ENCODE measurements at regions not wholly inside any gene's neighbourhood (a gene's known extent, or its start where the extent isn't known, plus 50 kb on each side); places are given as distances from the start of the nearest gene placed in this dataset.
"Not testable (repeated sequence)": the region's sequence is repeated elsewhere in the genome, so short reads cannot be mapped to it uniquely, and the experiment has no call there.

DNA sequence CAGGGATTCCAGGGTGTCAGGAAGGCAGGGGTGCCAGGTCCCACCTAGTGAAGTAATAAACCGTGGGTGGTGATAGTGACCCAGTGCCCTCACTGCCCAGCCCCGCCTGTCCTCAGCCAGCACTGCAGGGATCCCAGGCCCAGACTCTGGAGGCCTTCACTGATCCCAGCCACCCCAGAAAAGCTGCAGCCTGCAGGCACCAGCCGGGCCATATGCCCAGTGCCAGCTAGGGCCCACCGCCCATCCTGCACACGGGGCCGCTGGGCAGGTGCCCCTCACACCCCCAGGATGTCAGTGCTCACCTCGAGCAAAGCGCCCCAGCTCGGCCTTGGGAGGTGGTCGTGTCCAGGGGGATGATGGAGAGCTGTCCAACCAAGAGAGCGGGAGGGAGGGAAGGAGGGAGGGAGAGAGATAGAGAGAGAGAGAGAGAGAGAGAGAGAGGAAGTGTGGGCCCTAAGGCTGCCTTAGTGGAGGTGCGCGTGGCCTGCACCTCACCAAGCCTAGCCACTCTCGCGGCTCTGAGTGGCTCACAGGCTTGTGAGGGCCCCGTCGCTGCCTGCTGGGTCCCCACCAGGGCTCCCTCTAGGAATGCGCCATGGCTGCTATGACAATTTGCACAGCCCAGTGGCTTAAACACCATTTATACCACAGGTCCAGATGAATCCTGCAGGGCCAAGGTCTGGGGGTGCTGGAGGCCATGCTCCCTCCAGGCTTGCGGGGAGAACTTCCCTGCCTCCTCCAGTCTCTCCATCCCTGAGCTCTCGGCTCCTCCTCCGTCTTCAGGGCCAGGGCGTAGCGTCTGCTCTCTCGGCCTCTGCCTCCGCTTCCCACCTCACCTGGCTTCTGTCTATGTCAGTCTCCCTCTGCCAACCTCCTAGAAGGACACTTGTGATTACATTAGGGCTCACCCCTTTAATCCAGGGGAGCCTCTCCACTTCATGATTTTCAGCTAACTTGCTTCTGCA lies 401.0 kb downstream of the TMEM121 start:
- no peak for DNase-seq

DNA sequence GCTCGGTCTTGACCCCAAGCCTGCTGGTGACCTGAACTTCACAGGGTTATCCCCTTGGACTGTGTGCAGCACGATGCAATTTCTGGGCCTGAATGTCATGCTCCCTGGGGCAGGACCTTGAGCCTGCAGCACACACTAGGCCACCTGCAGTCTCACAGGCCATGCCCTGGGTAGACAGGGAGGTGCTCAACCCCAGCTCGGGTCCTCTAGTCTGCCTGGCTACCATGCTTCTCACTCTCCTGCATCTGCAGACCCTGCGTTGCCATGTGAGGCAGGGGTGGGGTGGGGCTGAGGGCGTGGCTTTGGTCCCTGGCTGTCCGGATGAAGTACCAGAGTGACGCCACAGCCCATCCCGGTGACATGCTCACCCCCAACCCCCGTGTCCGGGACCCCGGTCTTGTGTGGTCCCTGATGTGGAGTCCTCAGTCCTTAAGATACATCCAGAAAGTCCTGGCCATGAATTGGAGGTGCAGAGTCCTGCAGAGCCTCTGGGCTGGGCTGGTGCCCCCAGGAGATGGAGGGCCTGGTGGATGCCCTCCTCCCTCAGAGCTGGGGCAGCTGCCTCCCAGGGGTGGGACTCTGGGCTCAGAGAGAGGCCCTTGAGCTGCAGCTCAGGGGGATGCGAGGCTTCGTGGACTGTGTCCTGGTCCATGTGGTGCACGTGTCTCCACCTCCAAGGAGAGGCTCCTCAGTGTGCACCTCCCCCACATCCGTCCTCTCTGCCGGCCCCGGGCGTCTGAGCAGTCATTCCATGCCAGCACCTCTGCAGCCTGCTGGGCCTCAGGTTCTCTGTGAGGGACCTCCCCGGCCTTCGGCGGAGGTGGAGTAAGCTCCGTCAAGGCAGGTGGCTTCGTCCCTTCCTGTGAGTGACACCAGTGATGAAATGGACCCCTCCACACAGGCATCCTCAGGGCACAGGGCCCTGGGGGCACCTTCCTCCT lies 402.1 kb downstream of the TMEM121 start:
- not testable (repeated sequence) for DNase-seq

DNA sequence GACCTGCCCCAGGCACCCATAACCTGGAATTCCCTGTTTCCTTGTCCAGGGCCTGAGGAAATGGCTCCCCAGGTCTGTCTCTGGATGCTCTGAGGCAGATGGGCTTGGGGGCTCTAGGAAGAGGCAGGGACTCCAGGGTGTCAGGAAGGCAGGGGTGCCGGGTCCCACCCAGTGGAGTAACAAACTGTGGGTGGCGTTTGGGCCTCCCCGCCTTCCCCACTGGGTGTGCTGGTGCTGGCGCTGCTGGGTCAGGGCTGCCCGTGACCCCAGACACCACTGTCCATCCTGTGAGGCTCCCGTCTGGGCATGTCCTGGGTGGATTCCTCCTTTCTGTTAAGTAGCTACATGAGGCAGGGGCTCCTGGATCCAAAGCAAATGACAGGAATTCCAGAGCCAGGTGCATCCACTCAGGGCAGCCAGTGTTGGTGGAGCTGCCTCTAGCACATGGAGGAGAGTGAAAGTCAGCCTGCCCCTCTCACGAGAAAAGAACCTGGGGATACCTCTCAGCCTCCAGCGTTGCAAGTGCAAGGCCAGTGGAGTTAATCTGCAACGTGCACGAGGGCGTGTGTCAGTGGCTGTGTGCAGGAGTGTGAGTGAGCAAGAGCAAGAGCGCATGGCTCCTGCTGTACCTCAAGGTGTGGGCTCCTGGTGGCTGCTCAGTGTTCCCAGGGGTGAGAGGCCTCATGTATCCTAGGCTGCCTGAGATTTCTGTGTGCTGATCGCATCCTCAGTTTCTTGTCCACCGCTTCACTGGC lies 403.1 kb downstream of the TMEM121 start:
- DNase-seq: no peak

DNA sequence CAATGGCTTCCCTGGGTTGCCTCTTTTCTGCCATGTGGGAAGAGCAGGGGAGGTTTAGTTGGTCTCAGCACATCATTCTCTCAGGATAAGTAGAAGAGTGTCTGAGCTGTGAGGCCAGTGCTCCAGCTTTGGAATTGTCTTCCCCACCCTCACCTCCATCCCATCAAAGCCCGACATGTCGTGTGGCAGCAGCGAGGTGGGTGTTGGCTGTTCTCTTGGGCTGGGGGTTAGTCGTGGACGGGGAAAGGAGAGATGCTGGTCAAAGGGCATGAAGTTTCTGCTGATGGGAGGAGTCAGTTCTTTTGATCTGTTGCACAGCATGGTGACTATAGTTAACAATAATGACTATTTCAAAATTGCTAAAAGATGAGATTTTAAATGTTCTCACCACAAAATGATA lies 404.2 kb downstream of the TMEM121 start:
- DNase-seq: no peak

DNA sequence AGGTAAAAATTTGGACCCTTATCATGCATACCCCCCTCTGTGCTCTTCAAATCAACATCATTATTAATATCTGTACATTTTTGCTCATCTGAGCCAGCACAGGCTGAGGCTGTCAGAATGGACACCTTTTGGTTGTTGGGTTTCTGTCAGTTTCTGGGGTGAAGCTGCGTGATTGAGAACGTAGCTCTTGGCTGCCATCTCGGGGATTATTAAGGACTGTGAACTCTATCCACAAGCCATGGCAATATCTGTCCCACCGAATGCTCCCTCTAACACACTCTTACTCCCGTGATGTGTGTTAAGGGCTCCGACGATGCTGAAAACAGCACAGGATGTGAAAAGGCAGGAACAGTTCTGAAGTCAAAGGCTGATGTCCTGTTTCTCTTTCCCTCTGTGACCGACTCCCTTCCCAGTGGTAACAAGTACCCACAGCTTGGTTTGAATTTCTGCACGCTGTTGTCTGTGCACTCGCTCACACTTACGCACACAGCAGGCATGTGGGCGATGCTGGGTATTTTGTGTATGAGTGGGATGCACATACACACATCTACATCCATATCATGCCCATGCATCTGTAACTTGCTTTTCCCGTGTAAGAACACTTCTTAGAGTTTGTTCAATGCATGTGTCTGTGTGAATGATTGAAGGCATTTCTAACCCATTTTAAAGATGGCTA lies 405.6 kb downstream of the TMEM121 start:
- DNase-seq: no peak

DNA sequence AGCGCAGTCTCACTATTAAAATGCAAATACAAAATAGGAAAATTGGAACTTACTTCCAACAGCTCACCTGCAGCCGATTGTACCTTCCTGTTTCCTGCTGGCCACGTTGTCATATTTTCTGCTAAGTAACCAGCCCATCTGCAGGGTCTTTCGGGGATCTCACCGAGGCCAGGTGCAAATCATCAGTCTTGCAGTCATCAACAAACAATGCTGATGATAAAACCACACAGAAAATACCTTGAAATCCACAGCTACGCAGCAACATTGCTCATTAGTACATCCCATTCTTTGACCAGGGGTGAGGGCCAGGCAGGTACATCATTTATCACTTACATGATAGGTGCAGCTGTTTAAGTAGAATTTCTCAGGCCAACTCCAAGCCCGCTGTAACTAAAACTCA lies 406.9 kb downstream of the TMEM121 start:
- DNase-seq: no peak

DNA sequence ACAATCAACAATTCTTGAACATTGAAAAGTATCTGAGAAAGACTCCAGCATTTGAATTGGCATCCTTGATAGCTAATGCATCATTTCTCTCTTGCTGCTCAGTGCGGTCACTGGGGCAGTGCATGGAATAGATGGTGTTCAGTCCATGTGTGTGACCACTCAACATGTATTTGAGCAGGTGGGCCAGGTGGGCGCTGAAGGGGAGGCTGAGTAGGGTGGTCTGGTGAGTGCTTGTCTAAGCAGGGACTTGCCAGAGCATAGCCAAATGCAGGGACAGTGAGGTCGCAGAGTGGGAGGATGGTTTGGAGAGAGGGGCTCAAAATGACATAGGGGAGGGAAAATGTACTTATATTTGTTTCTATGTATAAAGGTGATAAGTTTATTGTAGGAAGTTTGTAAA lies 409.0 kb downstream of the TMEM121 start:
- no peak for DNase-seq

DNA sequence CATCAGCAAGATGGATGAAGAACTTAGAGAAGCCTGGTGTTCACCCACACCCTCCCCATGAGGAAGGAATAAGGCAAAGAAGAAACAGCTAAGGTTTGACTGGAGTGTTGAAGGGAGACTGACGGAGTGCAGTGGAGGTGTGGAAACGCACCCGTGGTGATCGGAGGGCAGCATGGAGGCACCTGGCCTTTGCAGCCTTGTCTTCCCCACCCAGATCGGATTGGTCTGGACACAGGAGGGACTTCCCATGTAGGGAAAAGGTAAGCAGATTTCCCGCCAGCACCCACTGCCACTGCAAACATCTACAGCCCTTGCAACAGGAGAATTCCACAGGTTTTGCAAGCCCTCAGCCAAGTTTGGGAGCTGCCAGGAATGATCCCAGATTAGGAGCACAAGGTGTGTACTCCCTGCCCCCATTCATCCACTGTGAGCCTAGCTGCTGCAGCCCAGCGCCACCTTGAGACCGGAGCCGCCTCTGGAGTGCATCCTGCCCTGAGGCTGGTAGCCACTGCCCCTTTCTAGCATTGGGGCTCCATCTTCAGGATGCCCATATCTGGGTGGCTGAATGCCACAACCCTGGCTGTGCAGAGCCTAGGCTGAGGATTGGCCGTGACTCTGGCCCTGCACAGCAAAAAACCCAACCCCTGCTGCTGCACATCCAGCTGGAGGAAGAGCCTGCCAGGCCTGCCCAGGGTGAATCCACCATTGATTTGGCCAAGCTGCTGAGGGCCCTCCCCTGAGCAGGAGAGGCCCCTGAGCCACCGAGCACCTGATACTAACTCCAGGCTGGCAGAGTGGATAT lies 411.1 kb downstream of the TMEM121 start:
- DNase-seq: no peak

DNA sequence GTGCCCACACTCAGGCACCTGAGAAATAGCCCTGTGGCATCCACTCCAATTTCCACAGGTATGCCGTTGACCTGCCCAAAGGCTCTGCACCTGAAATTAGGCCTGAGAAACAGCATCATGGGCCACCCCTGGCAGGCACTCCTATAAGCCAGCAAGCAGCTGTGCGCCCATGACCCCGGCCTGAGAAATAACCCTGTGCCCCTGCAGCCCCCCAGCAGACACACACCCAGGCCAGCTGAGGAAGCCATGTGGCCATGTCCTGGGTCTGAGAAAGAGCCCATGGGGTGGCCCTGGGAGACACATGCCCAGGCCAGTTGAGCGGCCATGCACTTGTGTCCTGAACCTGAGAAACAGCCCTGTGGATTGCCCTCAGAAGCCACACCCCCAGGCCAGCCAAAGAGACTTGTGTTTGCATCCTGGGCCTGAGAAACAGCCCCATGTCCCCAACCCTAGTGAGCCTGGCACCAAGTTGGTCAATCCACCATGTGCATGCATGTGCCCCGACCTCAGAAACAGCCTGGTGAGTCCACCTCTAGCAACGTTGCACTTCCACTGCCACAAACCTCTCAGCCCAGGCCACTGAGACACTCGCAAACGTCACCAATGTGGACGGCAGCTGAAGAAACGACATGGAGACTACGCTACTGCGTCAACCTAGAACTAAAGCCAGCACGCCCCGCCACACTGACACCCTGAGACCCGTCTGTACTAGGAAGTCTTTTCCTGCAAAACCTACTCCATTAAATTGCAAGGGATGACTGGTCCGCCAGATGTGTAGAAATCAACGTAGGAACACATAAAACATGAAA lies 411.9 kb downstream of the TMEM121 start:
- DNase-seq: no peak

DNA sequence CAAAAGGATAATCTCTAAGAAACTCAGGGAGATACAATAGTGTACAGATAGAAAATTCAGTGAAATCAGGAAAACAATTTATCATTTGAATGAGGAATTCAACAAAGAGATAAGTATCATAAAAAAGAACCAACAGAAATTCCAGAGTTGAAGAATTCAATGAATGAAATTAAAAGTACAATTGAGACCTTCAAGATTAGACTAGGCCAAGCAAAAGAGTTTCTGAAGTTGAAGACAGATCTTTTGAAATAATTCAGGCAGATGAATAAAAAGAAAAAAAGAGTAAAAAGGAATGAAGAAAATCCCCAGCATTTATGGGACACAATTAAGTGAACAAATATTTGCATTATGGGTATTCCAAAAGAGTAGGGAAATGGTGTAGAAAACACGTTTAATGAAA lies 412.6 kb downstream of the TMEM121 start:
- DNase-seq: no peak

DNA sequence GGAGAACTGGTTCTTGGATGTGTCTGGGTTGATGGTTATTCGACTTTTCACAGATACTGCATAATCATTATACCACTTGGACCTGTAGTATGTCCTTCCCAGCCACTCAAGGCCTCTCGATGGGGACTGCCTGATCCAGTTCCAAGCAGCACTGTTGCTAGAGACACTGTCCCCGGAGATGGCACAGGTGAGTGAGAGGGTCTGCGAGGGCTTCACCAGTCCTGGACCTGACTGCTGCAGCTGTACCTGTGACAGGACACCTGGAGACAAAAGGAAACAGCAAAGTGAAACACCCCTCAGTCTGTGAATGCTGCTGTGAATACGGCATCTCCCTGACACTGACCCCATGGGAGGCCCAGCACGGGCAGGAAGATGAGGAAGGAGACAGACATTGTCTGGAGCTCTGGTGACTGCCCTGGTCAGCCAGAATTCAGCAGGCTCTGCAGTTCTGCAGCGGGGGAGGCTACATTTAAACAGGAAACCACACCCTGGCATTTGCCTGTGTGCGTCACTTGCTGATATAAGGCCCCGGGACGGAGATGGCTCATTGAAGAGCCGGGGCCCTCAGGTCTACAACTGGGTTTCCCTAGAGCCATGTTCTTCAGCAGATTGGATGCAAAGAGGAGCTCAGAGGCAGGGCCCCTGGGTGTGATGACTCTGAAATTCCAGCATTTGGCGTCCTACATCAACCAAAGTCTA lies 413.6 kb downstream of the TMEM121 start:
- DNase-seq: no peak

DNA sequence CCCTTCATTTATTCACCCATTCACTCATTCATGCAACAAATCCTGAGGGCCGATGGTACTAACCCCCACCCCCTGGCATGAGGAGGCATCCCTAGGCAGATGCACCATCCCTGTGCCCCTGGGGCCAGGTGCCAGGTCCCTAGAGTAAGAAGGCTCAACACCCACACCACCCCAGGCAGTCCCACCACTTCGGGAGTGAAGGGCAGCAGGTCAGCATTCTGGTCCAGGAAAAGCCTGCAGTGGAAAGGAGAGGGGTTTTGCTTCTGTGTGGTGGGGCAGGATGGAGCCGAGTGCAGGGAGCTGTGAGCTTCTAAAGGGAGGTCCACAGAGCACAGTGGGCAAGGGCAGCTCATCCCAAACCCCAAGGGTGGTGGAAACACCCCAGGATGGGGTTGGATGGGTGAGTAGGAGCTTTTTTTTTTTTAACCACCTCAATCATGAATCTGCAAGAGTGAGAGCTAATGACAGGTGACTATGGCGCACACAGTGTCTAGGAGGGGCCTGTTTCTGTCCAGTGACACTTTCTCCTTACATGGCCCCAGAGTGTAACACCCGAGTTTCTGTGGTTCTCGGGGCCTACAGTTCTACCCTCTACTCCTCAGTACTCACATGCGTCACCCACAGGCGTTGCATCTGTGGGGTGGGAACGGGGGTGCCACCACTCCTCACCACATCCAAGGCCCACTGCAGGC lies 414.3 kb downstream of the TMEM121 start:
- DNase-seq: no peak

DNA sequence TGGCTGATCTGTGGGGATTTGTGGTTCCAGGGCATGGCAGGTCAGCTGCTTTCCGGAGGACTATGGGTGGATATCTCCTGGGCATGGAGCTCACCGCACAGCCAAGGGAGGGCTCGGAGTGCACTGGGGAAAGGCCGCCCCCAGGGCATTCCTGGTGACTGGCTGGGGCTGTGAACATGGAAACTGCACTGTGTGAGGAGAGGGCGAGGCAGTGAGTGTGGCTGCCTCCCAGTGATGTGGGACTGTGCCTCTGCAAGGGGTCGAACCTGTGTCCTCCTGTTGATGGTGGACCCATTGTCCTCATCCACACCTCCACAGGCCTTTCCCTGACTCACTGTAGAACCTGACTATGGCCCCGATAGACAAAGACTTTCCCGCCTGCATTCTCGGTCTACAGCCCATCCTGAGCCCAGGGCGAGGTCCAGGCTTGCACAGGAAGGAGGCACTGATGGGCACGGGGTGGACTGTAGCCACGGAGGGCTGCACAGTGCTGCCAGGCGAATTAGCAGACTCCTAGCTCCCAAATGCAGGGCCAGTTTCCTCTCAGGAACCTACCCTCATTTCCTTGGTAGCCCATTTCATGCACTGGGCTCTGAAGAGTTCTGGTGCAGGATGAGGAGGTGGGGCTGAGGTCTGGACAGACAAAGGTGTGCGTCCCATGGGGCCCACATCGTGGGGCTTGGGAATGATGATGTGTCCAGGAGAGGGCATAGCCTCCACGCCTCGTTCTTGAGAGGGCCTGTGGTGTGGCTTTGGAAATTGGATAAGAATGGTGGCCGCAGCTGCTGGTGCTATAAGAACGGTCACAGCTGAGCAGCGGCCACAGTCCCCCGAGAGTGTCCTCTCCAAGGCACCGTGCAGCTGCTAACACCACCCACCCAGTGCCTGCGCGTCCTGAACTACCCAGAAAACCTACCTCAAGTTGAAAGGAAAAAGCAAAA lies 415.1 kb downstream of the TMEM121 start:
- no peak for DNase-seq

DNA sequence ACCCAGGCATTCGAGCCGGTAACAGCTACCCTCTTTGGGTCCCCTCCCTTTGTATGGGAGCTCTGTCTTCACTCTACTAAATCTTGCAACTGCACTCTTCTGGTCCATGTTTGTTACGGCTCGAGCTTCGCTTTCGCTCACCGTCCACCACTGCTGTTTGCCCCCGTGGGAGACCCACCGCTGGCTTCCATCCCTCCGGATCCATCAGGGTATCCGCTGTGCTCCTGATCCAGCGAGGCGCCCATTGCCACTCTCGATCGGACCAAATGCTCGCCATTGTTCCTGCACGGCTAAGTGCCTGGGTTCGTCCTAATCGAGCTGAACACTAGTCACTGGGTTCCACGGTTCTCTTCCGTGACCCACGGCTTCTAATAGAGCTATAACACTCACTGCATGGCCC lies 416.3 kb downstream of the TMEM121 start:
- DNase-seq: not testable (repeated sequence)

DNA sequence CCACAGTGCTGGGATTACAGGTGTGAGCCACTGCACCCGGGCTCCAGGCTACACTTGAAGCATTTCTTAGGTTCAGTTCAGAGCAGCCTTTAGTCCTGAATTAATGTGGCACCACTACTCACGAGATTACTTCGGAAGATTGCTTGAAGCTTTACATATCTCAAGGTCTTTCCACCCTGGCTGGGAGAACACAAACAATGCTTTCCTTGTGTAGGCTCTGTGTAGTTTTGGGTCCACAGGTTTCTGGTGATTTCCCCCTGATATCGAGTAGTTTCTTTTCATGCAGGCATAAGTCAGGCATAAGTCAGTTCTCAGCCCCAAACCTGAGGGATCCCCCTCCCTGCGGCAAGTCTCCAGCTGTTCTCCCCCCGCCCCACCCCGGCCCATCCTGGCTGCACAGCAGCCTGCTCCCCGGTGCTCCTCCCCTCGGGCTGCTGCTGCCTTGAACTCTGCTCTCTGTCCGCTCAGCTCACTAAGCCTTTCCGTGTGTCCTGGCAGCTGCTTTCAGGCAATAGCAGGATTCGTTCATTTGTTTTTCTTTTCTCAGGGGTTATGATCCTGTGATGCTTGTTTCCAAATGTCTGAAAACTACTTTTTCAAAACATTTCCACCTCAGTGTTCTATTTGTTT lies 417.7 kb downstream of the TMEM121 start:
- no peak for DNase-seq

DNA sequence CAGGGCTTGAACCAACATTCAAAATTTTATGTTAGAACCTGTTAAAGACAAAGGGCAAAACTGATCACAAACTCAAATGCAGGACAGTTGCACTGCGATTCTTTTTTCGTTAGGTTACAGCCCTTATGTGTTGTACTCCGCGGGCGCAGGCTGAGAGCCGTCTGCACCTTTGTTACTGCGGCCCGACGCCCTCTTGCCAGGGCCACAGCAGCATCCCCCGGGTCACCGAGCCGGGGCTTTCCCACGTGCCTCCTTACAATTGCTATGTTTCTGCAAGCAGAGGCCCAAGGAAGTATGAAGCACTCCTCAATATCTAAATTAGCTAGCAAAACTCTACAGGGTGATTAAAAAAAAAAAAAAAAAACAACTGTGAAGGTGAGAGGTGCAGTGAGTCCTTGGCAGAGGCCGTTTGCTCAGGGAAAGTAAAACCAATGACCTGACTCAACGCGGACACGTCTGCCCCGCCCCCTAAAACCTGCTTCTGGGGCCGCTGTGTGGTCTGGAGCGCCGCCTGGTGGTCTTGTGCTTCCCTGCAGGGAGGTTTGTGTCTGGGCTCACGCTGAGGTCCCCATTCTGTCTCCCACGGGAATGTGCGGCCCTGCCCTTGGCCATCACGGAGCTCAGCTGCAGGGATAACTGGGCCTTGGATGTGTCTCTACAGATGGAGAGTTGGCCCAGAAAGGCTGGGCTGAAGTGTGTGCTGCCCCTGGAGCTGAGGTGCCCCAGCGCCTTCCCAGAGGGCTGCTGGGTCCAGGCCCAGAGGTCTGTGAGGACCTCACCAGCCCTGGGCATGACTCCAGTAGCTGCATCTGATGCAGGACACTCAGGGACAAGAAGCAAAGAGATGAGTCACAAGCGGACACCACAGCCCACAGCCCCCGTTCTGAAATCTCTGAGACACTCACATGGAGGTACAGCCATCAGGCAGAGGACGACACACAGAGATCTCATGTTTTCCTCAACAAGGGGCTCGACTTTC lies 418.5 kb downstream of the TMEM121 start:
- DNase-seq: no peak
